ENCODE measurements at regions not wholly inside any gene's neighbourhood (a gene's known extent, or its start where the extent isn't known, plus 50 kb on each side); places are given as distances from the start of the nearest gene placed in this dataset.

DNA sequence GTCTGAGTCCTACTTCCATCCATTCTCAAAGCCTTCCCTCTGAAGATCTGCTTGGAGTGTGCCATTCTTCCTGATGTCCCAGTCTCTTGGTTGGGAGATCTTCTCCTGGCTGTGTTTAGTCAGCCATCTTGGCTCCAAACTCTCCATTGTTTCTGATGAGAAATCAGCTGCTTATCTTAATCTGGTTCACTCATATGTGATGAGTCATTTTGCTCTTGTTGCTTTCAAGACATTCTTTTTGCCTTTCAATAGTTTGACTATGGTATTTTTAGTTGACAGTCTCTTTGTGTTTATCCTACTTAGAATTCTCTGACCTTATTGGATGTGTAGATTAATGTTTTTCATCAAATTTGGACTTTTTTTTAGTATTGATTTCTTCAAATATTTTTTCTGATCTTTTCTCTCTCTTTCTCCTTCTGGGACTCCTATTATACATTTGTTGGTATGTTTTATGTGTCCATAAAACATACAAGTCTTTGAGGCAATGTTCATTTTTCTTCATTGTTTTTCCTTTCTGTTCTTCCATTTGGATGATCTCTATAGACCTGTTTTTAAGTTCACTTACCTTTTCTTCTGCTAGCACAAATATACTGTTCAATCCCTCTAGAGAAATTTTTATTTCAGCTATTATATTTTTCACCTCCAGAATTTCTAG is 77.2 kb upstream of the CLPB start:
- no peaks in the 10 kb centered on the region for H3K27me3 ChIP-seq
- H4K20me1 ChIP-seq = no peaks in the 10 kb centered on the region
- peaks cover 18% of the 10 kb centered on the region for H3K4me1 ChIP-seq
- no peak overlapping the region for H3K27ac ChIP-seq
- no peaks in the 10 kb centered on the region for H3K36me3 ChIP-seq
- no peak overlapping the region for H3K9ac ChIP-seq
- no peak overlapping the region for H3K4me2 ChIP-seq
- TF ChIP-seq Cebpa-rat (IDR thresholded peaks at IDR 0.05) = no peak
- no peak overlapping the region for H3K4me3 ChIP-seq
- peaks cover 68% of the 10 kb centered on the region for H3K9me3 ChIP-seq

GRCh38 chr11:72507050-72507449 is 72.7 kb upstream of the CLPB start:
- H3K27me3 ChIP-seq = no peaks in the 10 kb centered on the region
- no peak overlapping the region for H3K4me2 ChIP-seq
- peaks cover 11% of the 10 kb centered on the region for H3K4me1 ChIP-seq
- H3K36me3 ChIP-seq = no peaks in the 10 kb centered on the region
- TF ChIP-seq Cebpa-rat (IDR thresholded peaks at IDR 0.05) = no peak
- H3K4me3 ChIP-seq = no peak overlapping the region
- no peak overlapping the region for H3K9ac ChIP-seq
- H3K27ac ChIP-seq = no peak overlapping the region
- peaks cover 63% of the 10 kb centered on the region for H3K9me3 ChIP-seq
- no peaks in the 10 kb centered on the region for H4K20me1 ChIP-seq

DNA sequence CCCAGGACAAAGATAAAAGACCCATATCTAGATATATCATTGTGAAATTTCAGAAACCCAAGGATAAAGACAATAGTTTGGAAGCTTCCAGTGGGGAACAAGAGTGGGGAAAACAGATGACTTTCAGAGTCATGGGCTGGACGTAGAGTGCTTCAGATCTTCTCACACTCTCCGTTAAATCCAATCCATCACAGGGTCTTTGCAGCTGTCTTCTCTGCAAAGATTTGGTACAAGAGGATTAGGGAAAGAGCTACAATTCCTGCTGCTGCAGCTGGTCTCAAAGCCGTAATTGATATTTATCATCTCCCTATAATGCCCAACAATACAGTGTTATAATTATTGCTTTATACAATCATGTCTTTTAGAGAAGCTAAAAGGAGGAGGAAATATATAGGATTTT is 63.4 kb upstream of the CLPB start:
- no peak for TF ChIP-seq Cebpa-rat (IDR thresholded peaks at IDR 0.05)
- H4K20me1 ChIP-seq = no peaks in the 10 kb centered on the region
- peaks cover 16% of the 10 kb centered on the region for H3K9me3 ChIP-seq
- no peak overlapping the region for H3K9ac ChIP-seq
- H3K27me3 ChIP-seq = no peaks in the 10 kb centered on the region
- no peak overlapping the region for H3K4me3 ChIP-seq
- H3K36me3 ChIP-seq = no peaks in the 10 kb centered on the region
- H3K4me2 ChIP-seq = no peak overlapping the region
- H3K4me1 ChIP-seq = peaks cover 8% of the 10 kb centered on the region; the same call in 1 of the 2 replicates
- H3K27ac ChIP-seq = no peak overlapping the region

DNA sequence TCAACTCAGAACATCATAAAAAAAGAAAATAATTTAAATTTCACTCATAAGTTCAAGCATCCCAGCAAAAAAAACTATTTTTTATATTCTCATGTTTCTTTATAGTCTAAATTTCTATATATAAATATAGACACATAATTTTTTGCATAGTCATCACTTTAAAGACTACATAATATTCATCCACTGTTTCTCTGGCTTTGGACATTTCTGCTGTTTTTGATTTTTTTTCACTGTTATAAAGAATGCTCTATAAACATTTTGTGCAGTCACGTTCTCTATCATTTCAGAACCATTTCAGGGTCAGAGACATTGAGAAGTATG is 59.7 kb upstream of the CLPB start:
- Histone ChIP-seq H4K20me1 (no peaks in the 10 kb centered on the region), H3K4me2 (no peak overlapping the region), H3K4me1 (peaks cover 8% of the 10 kb centered on the region; the same call in 1 of the 2 replicates), H3K36me3 (no peaks in the 10 kb centered on the region), H3K9me3 (no peaks in the 10 kb centered on the region), H3K4me3 (no peak overlapping the region), H3K9ac (no peak overlapping the region), H3K27ac (no peak overlapping the region), H3K27me3 (no peaks in the 10 kb centered on the region)
- TF ChIP-seq Cebpa-rat (IDR thresholded peaks at IDR 0.05) = no peak

DNA sequence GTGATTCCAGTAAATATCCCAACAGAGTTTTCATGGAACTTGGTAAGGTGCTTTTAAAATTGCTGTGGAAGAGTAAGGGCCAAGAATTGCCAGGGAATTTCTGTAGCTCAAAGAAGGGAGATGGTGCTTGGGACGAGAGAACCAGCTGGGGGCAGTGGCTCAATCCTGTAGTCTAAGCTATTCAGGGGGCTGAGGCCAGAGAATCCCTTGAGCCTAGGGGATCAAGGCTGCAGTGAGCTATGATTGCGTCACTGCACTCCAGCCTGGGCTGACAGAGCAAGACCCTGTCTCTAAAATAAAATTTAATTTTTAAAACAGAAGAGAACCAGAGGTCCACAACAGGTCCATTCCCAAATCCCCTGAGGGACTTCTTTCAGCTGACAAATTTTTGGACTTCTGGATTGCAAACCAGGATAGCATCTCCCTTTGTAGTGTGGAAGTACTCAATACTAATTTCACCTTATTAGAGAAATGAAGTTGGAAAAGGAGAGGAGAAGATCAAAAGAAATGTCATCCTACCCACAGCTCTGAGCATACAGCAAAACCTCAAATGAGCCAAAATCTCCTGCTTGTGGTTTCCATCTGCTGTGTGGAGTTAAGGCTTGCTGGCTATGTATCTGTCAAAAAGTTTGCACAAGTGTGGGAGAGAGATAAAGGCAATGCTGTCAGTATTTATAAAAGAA is 59.2 kb upstream of the CLPB start:
- Histone ChIP-seq H3K4me2 (no peak overlapping the region), H3K27ac (no peak overlapping the region), H3K9ac (no peak overlapping the region), H3K9me3 (no peaks in the 10 kb centered on the region), H3K36me3 (no peaks in the 10 kb centered on the region), H3K27me3 (no peaks in the 10 kb centered on the region), H3K4me1 (peaks cover 8% of the 10 kb centered on the region; the same call in 1 of the 2 replicates), H3K4me3 (no peak overlapping the region), H4K20me1 (no peaks in the 10 kb centered on the region)
- peak; percentile 32; the same call in 1 of the 2 replicates for TF ChIP-seq Cebpa-rat (IDR thresholded peaks at IDR 0.05)

GRCh38 chr11:72491001-72491400 is 56.7 kb upstream of the CLPB start:
- Histone ChIP-seq H4K20me1 (no peaks in the 10 kb centered on the region), H3K27me3 (no peaks in the 10 kb centered on the region), H3K4me1 (peaks cover 8% of the 10 kb centered on the region; the same call in 1 of the 2 replicates), H3K9ac (no peak overlapping the region), H3K9me3 (no peaks in the 10 kb centered on the region), H3K27ac (no peak overlapping the region), H3K4me2 (no peak overlapping the region), H3K4me3 (no peak overlapping the region), H3K36me3 (no peaks in the 10 kb centered on the region)
- no peak for TF ChIP-seq Cebpa-rat (IDR thresholded peaks at IDR 0.05)
